ENCODE measurements at regions not wholly inside any gene's neighbourhood (a gene's known extent, or its start where the extent isn't known, plus 50 kb on each side); places are given as distances from the start of the nearest gene placed in this dataset.

- no peak for TF ChIP-seq CTCF (IDR thresholded peaks at IDR 0.05; ENCODE audit: borderline replicate concordance, insufficient read depth, low read depth, low read length)
- H3K4me3 ChIP-seq (ENCODE audit: low read depth, low read length) = no peak overlapping the region
Observed at GRCh38 chr5:164009621-164010020, 504.2 kb downstream of the MAT2B start.

GRCh38 chr5:164010900-164011299 is 505.5 kb downstream of the MAT2B start:
- TF ChIP-seq CTCF (IDR thresholded peaks at IDR 0.05; ENCODE audit: borderline replicate concordance, insufficient read depth, low read depth, low read length) = no peak
- H3K4me3 ChIP-seq (ENCODE audit: low read depth, low read length) = no peak overlapping the region

GRCh38 chr5:164012371-164012770 is 507.0 kb downstream of the MAT2B start:
- TF ChIP-seq CTCF (IDR thresholded peaks at IDR 0.05; ENCODE audit: borderline replicate concordance, insufficient read depth, low read depth, low read length) = no peak
- H3K4me3 ChIP-seq (ENCODE audit: low read depth, low read length) = no peak overlapping the region

- no peak overlapping the region for H3K4me3 ChIP-seq (ENCODE audit: low read depth, low read length)
- TF ChIP-seq CTCF (IDR thresholded peaks at IDR 0.05; ENCODE audit: borderline replicate concordance, insufficient read depth, low read depth, low read length) = peak; percentile 37; the same call in 1 of the 2 replicates
Observed at GRCh38 chr5:164013077-164013670, 507.8 kb downstream of the MAT2B start.

- no peak for TF ChIP-seq CTCF (IDR thresholded peaks at IDR 0.05; ENCODE audit: borderline replicate concordance, insufficient read depth, low read depth, low read length)
- no peak overlapping the region for H3K4me3 ChIP-seq (ENCODE audit: low read depth, low read length)
Observed at GRCh38 chr5:164020116-164020515, 514.7 kb downstream of the MAT2B start.

GRCh38 chr5:164027738-164028137 is 522.3 kb downstream of the MAT2B start:
- H3K4me3 ChIP-seq (ENCODE audit: low read depth, low read length) = no peak overlapping the region
- TF ChIP-seq CTCF (IDR thresholded peaks at IDR 0.05; ENCODE audit: borderline replicate concordance, insufficient read depth, low read depth, low read length) = no peak

- no peak for TF ChIP-seq CTCF (IDR thresholded peaks at IDR 0.05; ENCODE audit: borderline replicate concordance, insufficient read depth, low read depth, low read length)
- no peak overlapping the region for H3K4me3 ChIP-seq (ENCODE audit: low read depth, low read length)
Observed at GRCh38 chr5:164038128-164038783, 532.8 kb downstream of the MAT2B start.

Measured in GM12875 (cell line).